Transverse colon (tissue), 4 donors: ENCODE measurements at regions not wholly inside any gene's neighbourhood (a gene's known extent, or its start where the extent isn't known, plus 50 kb on each side); places are given as distances from the start of the nearest gene placed in this dataset.

ENCODE experiments used
- DNase-seq: peaks from one replicate; pipeline ENCODE4 v3.0.0-alpha.2; 2019
- H3K27ac ChIP-seq, 4 donors: fragments of 200-600 bp; sonication (generic); 2 replicates each; pipeline ENCODE4 v1.5.1; 2016 to 2018; ENCODE audit warnings: inconsistent platforms in 4 of 4
- H3K27me3 ChIP-seq: fragments of 200-600 bp; sonication (generic); 2 replicates; pipeline ENCODE4 v1.5.1; 2017; ENCODE audit warnings: inconsistent platforms
- H3K36me3 ChIP-seq, 4 donors: fragments of 200-600 bp; sonication (generic); 2 replicates each; pipeline ENCODE4 v1.5.1; 2017 to 2019; ENCODE audit warnings: inconsistent platforms in 4 of 4
- H3K4me1 ChIP-seq, 4 donors: fragments of 200-600 bp; sonication (generic); 2 replicates each; pipeline ENCODE4 v1.5.1; 2017 to 2020; ENCODE audit warnings: inconsistent platforms in 4 of 4
- H3K4me3 ChIP-seq, 4 donors: fragments of 200-600 bp; sonication (generic); 1 replicate in 1 of 4; 2 replicates in 3 of 4; pipeline versions ENCODE4 v1.5.1 to v1.6.1; 2017 to 2019; ENCODE audit warnings: inconsistent platforms in 4 of 4
- H3K9me3 ChIP-seq, 2 donors: fragments of 200-600 bp; sonication (generic); 2 replicates each; pipeline ENCODE4 v1.5.1; 2017 to 2019; ENCODE audit warnings: inconsistent platforms in 2 of 2
- EP300 ChIP-seq: sonication (generic); formaldehyde crosslinking; IDR thresholded peaks from one replicate; pipeline ENCODE4 v1.6.1; 2017; ENCODE audit warnings: antibody characterized with exemption, low read depth
- POLR2A ChIP-seq: fragments of 450-650 bp; IDR thresholded peaks from one replicate; pipeline ENCODE4 v1.6.1; 2016; ENCODE audit warnings: antibody characterized with exemption, mild to moderate bottlenecking, moderate library complexity
- POLR2AphosphoS5 ChIP-seq, 3 donors: sonication (generic); formaldehyde crosslinking; IDR thresholded peaks; one replicate each; pipeline ENCODE4 v1.6.1; 2016; ENCODE audit warnings: antibody characterized with exemption in 3 of 3
- WGBS, 2 donors: methylation state at CpG; one replicate each; pipeline ENCODE4 v1.1.5; 2018; ENCODE audit warnings: low coverage in 1 of 2; 5-methylcytosine and 5-hydroxymethylcytosine counted together
- in situ Hi-C, 4 donors: fragments of 200-750 bp; cut with MboI; loops; one replicate each; pipeline versions ENCODE4 v1.15.0 to v1.15.1; 2017; ENCODE audit warnings: low sequenced_read_pairs in 3 of 4, low pct_ligation_motif_present in 1 of 4, low pct_unique_long_range_greater_than_20kb in 1 of 4
- intact Hi-C: fragments of 100-400 bp; cut with DNase I; formaldehyde crosslinking; loops from one replicate; pipeline ENCODE4 v1.15.1; 2023; ENCODE audit warnings: low total_unique reads
- TF ChIP-seq, protein P1 (sequence below), 5 experiments: fragments of 200-600 bp in 3 of 5; fragments of 450-650 bp in 2 of 5; sonication (generic) in 3 of 5; IDR thresholded peaks; 1 replicate in 2 of 5; 2 replicates in 3 of 5; pipeline ENCODE4 v1.5.1; 2016 to 2017; ENCODE audit warnings: antibody characterized with exemption in 5 of 5, inconsistent platforms in 3 of 5, mild to moderate bottlenecking in 2 of 5, moderate library complexity in 1 of 5

DNA sequence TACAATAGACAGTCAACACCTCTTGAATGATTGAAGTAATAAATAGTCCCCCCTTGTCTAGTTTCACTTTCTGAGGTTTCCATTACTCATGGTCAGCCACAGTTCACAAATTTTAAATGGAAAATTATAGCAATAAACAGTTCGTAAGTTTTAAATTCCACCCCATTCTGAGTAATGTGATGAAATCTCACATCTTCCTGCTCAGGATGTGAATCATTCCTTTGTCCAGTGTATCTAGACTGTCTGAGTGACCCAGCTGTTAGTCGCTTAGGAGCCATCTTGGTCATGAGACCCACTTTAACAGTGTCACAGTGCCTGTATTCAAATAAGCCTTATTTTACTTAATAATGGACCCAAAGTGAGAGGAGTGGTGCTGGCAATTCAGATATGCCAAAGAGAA lies 311.6 kb upstream of the PRR16 start:
- in situ Hi-C loops: no loop called here
- intact Hi-C loops: no loop called here
- 70% methylated on average over 2 of the region's 2 CpGs for WGBS, 2 donors
- no peaks in the 10 kb centered on the region for H3K27me3 ChIP-seq
- H3K36me3 ChIP-seq: no peaks in the 10 kb centered on the region
- no peaks in the 10 kb centered on the region for H3K9me3 ChIP-seq
- no peaks in the 10 kb centered on the region for H3K4me1 ChIP-seq
- H3K4me3 ChIP-seq: no peak overlapping the region
- TF ChIP-seq POLR2A (no peak), EP300 (no peak), POLR2AphosphoS5 (IDR thresholded peaks at IDR 0.05) (no peak)
- TF ChIP-seq, protein P1, sequence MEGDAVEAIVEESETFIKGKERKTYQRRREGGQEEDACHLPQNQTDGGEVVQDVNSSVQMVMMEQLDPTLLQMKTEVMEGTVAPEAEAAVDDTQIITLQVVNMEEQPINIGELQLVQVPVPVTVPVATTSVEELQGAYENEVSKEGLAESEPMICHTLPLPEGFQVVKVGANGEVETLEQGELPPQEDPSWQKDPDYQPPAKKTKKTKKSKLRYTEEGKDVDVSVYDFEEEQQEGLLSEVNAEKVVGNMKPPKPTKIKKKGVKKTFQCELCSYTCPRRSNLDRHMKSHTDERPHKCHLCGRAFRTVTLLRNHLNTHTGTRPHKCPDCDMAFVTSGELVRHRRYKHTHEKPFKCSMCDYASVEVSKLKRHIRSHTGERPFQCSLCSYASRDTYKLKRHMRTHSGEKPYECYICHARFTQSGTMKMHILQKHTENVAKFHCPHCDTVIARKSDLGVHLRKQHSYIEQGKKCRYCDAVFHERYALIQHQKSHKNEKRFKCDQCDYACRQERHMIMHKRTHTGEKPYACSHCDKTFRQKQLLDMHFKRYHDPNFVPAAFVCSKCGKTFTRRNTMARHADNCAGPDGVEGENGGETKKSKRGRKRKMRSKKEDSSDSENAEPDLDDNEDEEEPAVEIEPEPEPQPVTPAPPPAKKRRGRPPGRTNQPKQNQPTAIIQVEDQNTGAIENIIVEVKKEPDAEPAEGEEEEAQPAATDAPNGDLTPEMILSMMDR (IDR thresholded peaks at IDR 0.05): no peak
- H3K27ac ChIP-seq: no peak overlapping the region
- no peak for DNase-seq

DNA sequence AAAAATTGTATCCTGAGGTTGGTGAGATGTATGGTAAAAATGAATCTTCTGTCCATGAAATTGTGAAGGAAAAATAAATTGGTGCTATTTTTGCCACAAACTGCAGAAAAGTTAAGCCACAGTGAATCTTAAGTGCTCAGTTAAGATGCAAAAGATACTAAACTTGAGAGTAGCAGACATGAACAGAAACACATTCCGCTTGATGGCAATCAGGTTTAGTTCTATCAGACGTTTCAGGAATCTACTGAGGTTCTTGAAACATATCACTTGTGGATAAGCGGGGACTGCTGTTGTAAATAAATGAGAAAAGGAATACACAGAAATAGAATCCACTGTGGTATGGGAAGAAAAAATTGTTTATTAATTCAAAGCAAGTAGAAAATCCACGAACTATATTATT lies 311.2 kb upstream of the PRR16 start:
- TF ChIP-seq, protein P1 (IDR thresholded peaks at IDR 0.05): no peak
- no peak for TF ChIP-seq POLR2A
- in situ Hi-C loops (no loop called here), intact Hi-C loops (no loop called here)
- H3K9me3 ChIP-seq: no peaks in the 10 kb centered on the region
- H3K4me1 ChIP-seq: no peaks in the 10 kb centered on the region
- no peaks in the 10 kb centered on the region for H3K36me3 ChIP-seq
- H3K27me3 ChIP-seq: no peaks in the 10 kb centered on the region
- H3K4me3 ChIP-seq: no peak overlapping the region
- 69 to 70% methylated on average over 3 to 4 of the region's 4 CpGs for WGBS, 2 donors
- H3K27ac ChIP-seq: no peak overlapping the region
- DNase-seq: no peak

DNA sequence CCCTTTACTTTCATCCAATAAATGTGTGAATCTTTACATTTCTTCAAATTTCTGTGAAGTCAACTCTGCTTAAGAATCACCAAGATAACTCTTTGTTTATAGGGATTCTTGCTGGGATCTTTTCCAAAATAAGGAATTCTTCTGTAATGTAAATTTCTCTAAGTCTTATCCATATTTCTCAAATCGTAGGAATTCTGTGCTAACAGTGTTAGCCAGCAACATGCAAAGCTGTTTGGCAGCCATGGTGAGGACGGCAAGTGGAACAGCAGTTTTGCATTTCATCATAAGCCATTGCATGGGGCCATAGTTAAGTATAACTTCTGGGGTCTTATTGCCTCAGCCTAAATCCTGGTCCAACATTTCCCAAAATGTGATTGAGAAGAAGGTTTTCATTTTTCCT lies 310.5 kb upstream of the PRR16 start:
- Histone ChIP-seq H3K9me3 (no peaks in the 10 kb centered on the region), H3K27ac (no peak overlapping the region), H3K27me3 (no peaks in the 10 kb centered on the region), H3K4me1 (no peaks in the 10 kb centered on the region), H3K4me3 (no peak overlapping the region), H3K36me3 (no peaks in the 10 kb centered on the region)
- DNase-seq: no peak
- TF ChIP-seq, protein P1 (IDR thresholded peaks at IDR 0.05): no peak
- no peak for TF ChIP-seq POLR2AphosphoS5 (IDR thresholded peaks at IDR 0.05)
- no peak for TF ChIP-seq EP300
- no peak for TF ChIP-seq POLR2A
- in situ Hi-C loops: no loop called here
- WGBS, 2 donors: 68 to 73% methylated on average over 2 of the region's 2 CpGs
- intact Hi-C loops: no loop called here

DNA sequence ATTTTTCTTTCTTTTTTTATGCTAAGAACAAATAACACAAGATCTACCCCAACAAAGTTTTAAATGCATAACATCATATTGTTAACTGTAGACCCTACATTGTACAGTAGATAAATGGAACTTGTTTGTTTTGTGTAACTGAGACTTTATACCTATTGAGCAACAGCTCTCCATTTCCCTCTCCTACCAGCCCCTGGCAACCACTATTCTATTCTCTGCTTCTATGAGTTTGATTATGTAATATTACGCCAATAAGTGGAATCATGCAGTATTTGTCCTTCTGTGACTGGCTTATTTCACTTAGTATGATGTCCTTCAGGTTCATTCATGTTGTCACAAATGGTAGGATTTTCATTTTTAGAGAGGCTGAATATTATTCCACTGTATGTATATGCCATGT lies 308.2 kb upstream of the PRR16 start:
- no peak for DNase-seq
- H3K9me3 ChIP-seq: no peaks in the 10 kb centered on the region
- H3K27me3 ChIP-seq: no peaks in the 10 kb centered on the region
- no peak for TF ChIP-seq POLR2AphosphoS5 (IDR thresholded peaks at IDR 0.05)
- TF ChIP-seq POLR2A: no peak
- TF ChIP-seq, protein P1 (IDR thresholded peaks at IDR 0.05): no peak
- TF ChIP-seq EP300: no peak
- 92% methylated on average over 1 of the region's 1 CpG for WGBS, 2 donors
- in situ Hi-C loops: no loop called here
- no peak overlapping the region for H3K4me3 ChIP-seq
- intact Hi-C loops: no loop called here
- H3K36me3 ChIP-seq: no peaks in the 10 kb centered on the region
- H3K27ac ChIP-seq: no peak overlapping the region
- no peaks in the 10 kb centered on the region for H3K4me1 ChIP-seq
